HG03066 (cell line): ENCODE measurements at regions not wholly inside any gene's neighbourhood (a gene's known extent, or its start where the extent isn't known, plus 50 kb on each side); places are given as distances from the start of the nearest gene placed in this dataset.
"Not testable (repeated sequence)": the region's sequence is repeated elsewhere in the genome, so short reads cannot be mapped to it uniquely, and the experiment has no call there.

ENCODE experiments used
- ATAC-seq: cut with Tn5 transposase; IDR thresholded peaks from one replicate; pipeline ENCODE4 v1.9.1; 2021; ENCODE audit warnings: low read depth; ENCODE audit not compliant: unreplicated experiment

- not testable (repeated sequence) for ATAC-seq
Measured at GRCh38 chrX:40993395-40993794, 91.8 kb upstream of the USP9X start.

GRCh38 chrX:40996886-40997530 lies 88.2 kb upstream of the USP9X start:
- ATAC-seq, result no peak

GRCh38 chrX:40998123-40998522 lies 87.1 kb upstream of the USP9X start:
- ATAC-seq, result no peak

- ATAC-seq, result no peak
Measured at GRCh38 chrX:41001327-41001726, 83.9 kb upstream of the USP9X start.

- no peak for ATAC-seq
Measured at GRCh38 chrX:41002026-41002425, 83.2 kb upstream of the USP9X start.

GRCh38 chrX:41003506-41004270 lies 81.6 kb upstream of the USP9X start:
- ATAC-seq, result no peak

GRCh38 chrX:41005445-41005992 lies 79.7 kb upstream of the USP9X start:
- no peak for ATAC-seq

- ATAC-seq, result no peak
Measured at GRCh38 chrX:41009850-41010846, 75.1 kb upstream of the USP9X start.

GRCh38 chrX:41014776-41015360 lies 70.4 kb upstream of the USP9X start:
- ATAC-seq, result no peak

- ATAC-seq, result not testable (repeated sequence)
Measured at GRCh38 chrX:41017785-41018184, 67.5 kb upstream of the USP9X start.

- ATAC-seq, result not testable (repeated sequence)
Measured at GRCh38 chrX:41018391-41019040, 66.7 kb upstream of the USP9X start.

- ATAC-seq, result no peak
Measured at GRCh38 chrX:41019041-41019392, 66.2 kb upstream of the USP9X start.

GRCh38 chrX:41022566-41022965 lies 62.7 kb upstream of the USP9X start:
- ATAC-seq, result no peak

- no peak for ATAC-seq
Measured at GRCh38 chrX:41023098-41023497, 62.1 kb upstream of the USP9X start.

- ATAC-seq, result not testable (repeated sequence)
Measured at GRCh38 chrX:41024335-41024734, 60.9 kb upstream of the USP9X start.

GRCh38 chrX:41024755-41025154 lies 60.5 kb upstream of the USP9X start:
- no peak for ATAC-seq

GRCh38 chrX:41025926-41026701 lies 59.1 kb upstream of the USP9X start:
- ATAC-seq, result no peak

GRCh38 chrX:41026702-41027078 lies 58.6 kb upstream of the USP9X start:
- no peak for ATAC-seq

- no peak for ATAC-seq
Measured at GRCh38 chrX:41029332-41029731, 55.9 kb upstream of the USP9X start.
